ENCODE measurements at regions not wholly inside any gene's neighbourhood (a gene's known extent, or its start where the extent isn't known, plus 50 kb on each side); places are given as distances from the start of the nearest gene placed in this dataset.

- no peaks in the 10 kb centered on the region for H3K4me1 ChIP-seq (ENCODE audit: control insufficient read depth, insufficient read depth, low read length)
- FAIRE-seq (no peak), ATAC-seq (no peak), DNase-seq (ENCODE audit: low read depth, low spot score) (no peak)
- in situ Hi-C loops (cut with MboI) = no loop called here
- no peak overlapping the region for H2AFZ ChIP-seq (ENCODE audit: control insufficient read depth, low read depth, low read length)
- 0% methylated on average over 2 of the region's 2 CpGs for WGBS (ENCODE audit: insufficient coverage, insufficient replicate concordance, low lambda C conversion rate, missing lambda C conversion rate)
- no peak overlapping the region for H3K9ac ChIP-seq (ENCODE audit: control insufficient read depth, insufficient read depth, low read length)
- RAD21 ChIA-PET (ENCODE audit: unreplicated experiment) = no interaction called here
- H3K4me2 ChIP-seq (ENCODE audit: control insufficient read depth, insufficient read depth) = no peak overlapping the region
- POLR2A ChIA-PET = no interaction called here
- peaks cover 0 to 3% of the 10 kb centered on the region in 2 experiments; a peak in 1 of 4 replicates for H3K27me3 ChIP-seq (replicated peaks in 1 of 2; ENCODE audit: control insufficient read depth in 2 of 2, insufficient read depth in 2 of 2, low read length in 1 of 2)
- CTCF ChIA-PET = no interaction called here
- H3K36me3 ChIP-seq (ENCODE audit: control insufficient read depth in 2 of 2, insufficient read depth in 2 of 2, low read length in 1 of 2) = no peaks in the 10 kb centered on the region
- H3K27ac ChIP-seq (ENCODE audit: control insufficient read depth, insufficient read depth) = no peak overlapping the region
- H3K79me2 ChIP-seq (ENCODE audit: control insufficient read depth, insufficient read depth, low read length) = no peaks in the 10 kb centered on the region
- no peaks in the 10 kb centered on the region; the same call in 2 of the 3 replicates for H3K9me3 ChIP-seq (replicated peaks; ENCODE audit: control insufficient read depth, insufficient read depth, low read length)
- no peak overlapping the region for H3K4me3 ChIP-seq
- BruUV-seq (replicated peaks) = no TSS peak
- SMC1A ChIA-PET (ENCODE audit: uncharacterized antibody, unreplicated experiment) = no interaction called here
- intact Hi-C loops (cut with micrococcal nuclease; ENCODE audit: unreplicated experiment) = no loop called here
- H4K20me1 ChIP-seq (ENCODE audit: control insufficient read depth, insufficient read depth) = no peaks in the 10 kb centered on the region
- TF ChIP-seq, protein P1, sequence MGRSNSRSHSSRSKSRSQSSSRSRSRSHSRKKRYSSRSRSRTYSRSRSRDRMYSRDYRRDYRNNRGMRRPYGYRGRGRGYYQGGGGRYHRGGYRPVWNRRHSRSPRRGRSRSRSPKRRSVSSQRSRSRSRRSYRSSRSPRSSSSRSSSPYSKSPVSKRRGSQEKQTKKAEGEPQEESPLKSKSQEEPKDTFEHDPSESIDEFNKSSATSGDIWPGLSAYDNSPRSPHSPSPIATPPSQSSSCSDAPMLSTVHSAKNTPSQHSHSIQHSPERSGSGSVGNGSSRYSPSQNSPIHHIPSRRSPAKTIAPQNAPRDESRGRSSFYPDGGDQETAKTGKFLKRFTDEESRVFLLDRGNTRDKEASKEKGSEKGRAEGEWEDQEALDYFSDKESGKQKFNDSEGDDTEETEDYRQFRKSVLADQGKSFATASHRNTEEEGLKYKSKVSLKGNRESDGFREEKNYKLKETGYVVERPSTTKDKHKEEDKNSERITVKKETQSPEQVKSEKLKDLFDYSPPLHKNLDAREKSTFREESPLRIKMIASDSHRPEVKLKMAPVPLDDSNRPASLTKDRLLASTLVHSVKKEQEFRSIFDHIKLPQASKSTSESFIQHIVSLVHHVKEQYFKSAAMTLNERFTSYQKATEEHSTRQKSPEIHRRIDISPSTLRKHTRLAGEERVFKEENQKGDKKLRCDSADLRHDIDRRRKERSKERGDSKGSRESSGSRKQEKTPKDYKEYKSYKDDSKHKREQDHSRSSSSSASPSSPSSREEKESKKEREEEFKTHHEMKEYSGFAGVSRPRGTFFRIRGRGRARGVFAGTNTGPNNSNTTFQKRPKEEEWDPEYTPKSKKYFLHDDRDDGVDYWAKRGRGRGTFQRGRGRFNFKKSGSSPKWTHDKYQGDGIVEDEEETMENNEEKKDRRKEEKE (IDR thresholded peaks at IDR 0.05) = no peak
- TF ChIP-seq FOS (IDR thresholded peaks at IDR 0.05; ENCODE audit: borderline replicate concordance, extremely low read depth, insufficient read length) = no peak
- TF ChIP-seq NBN (IDR thresholded peaks at IDR 0.05) = no peak
- no peak for TF ChIP-seq SP1 (IDR thresholded peaks at IDR 0.05; ENCODE audit: low read depth, low read length)
- TF ChIP-seq ZNF217 (IDR thresholded peaks at IDR 0.05) = no peak
- no peak for TF ChIP-seq YBX1 (IDR thresholded peaks at IDR 0.05)
- no peak for TF ChIP-seq PRDM15 (CRISPR knock-in tag; IDR thresholded peaks at IDR 0.05)
- TF ChIP-seq, protein P2, sequence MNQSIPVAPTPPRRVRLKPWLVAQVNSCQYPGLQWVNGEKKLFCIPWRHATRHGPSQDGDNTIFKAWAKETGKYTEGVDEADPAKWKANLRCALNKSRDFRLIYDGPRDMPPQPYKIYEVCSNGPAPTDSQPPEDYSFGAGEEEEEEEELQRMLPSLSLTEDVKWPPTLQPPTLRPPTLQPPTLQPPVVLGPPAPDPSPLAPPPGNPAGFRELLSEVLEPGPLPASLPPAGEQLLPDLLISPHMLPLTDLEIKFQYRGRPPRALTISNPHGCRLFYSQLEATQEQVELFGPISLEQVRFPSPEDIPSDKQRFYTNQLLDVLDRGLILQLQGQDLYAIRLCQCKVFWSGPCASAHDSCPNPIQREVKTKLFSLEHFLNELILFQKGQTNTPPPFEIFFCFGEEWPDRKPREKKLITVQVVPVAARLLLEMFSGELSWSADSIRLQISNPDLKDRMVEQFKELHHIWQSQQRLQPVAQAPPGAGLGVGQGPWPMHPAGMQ (IDR thresholded peaks at IDR 0.05; ENCODE audit: borderline replicate concordance) = no peak
- TF ChIP-seq, protein P3, sequence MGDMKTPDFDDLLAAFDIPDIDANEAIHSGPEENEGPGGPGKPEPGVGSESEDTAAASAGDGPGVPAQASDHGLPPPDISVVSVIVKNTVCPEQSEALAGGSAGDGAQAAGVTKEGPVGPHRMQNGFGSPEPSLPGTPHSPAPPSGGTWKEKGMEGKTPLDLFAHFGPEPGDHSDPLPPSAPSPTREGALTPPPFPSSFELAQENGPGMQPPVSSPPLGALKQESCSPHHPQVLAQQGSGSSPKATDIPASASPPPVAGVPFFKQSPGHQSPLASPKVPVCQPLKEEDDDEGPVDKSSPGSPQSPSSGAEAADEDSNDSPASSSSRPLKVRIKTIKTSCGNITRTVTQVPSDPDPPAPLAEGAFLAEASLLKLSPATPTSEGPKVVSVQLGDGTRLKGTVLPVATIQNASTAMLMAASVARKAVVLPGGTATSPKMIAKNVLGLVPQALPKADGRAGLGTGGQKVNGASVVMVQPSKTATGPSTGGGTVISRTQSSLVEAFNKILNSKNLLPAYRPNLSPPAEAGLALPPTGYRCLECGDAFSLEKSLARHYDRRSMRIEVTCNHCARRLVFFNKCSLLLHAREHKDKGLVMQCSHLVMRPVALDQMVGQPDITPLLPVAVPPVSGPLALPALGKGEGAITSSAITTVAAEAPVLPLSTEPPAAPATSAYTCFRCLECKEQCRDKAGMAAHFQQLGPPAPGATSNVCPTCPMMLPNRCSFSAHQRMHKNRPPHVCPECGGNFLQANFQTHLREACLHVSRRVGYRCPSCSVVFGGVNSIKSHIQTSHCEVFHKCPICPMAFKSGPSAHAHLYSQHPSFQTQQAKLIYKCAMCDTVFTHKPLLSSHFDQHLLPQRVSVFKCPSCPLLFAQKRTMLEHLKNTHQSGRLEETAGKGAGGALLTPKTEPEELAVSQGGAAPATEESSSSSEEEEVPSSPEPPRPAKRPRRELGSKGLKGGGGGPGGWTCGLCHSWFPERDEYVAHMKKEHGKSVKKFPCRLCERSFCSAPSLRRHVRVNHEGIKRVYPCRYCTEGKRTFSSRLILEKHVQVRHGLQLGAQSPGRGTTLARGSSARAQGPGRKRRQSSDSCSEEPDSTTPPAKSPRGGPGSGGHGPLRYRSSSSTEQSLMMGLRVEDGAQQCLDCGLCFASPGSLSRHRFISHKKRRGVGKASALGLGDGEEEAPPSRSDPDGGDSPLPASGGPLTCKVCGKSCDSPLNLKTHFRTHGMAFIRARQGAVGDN (IDR thresholded peaks at IDR 0.05) = no peak
- no peak for TF ChIP-seq IKZF1 (conservative IDR thresholded peaks at IDR 0.05)
- TF ChIP-seq SMARCA5 (IDR thresholded peaks at IDR 0.05) = no peak
- TF ChIP-seq TBL1XR1 (IDR thresholded peaks at IDR 0.05; ENCODE audit: low read depth, low read length) = no peak
Measured at GRCh38 chr9:95645579-95645978, 128.8 kb upstream of the PTCH1 start.
